ENCODE measurements at regions not wholly inside any gene's neighbourhood (a gene's known extent, or its start where the extent isn't known, plus 50 kb on each side); places are given as distances from the start of the nearest gene placed in this dataset.

DNA sequence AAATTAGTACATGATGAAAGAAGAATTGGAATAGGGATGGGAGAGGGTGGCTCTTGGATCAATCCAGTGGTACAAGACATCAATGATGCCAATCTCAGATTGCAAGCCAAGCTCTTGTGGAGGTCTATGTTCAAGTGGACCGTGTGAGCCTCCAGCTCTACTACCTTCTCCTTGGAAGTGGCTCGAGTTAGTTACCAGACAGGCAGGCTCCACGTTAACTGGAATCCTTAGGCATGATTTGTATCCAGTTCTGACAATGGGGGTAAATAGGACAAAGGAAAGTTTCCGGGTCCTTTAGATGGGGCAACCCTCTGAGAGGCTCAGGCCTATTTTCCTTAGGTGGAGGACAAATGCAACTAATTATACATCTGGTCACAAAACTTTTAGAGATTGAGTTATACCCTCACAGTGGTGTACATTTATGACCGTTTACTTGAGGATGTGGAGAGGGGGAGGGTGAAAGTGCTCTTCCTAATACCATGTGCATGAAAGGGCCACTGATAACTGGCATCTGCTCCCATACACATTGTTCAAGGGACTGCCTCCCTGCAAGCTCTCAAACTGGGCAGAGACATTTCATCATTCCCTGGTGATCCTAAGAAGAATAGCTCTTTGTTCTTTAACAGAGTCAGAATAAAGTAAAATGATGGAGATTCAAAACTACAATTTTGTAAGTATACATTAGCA is 180.2 kb downstream of the SOCS6 start:
- TF ChIP-seq, protein P1, sequence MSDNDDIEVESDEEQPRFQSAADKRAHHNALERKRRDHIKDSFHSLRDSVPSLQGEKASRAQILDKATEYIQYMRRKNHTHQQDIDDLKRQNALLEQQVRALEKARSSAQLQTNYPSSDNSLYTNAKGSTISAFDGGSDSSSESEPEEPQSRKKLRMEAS (IDR thresholded peaks at IDR 0.05) = no peak
- no peak for TF ChIP-seq CEBPB (IDR thresholded peaks at IDR 0.05)
- TF ChIP-seq RAD21 (IDR thresholded peaks at IDR 0.05; ENCODE audit: low read depth) = no peak
- TF ChIP-seq YY1 (IDR thresholded peaks at IDR 0.05; ENCODE audit: low read depth) = no peak
- TF ChIP-seq CREB1 (IDR thresholded peaks at IDR 0.05; ENCODE audit: low read depth) = no peak
- TF ChIP-seq TEAD4 (IDR thresholded peaks at IDR 0.05) = no peak
- no peak for TF ChIP-seq TAF1 (IDR thresholded peaks at IDR 0.05; ENCODE audit: low read depth)
- TF ChIP-seq, protein P2, sequence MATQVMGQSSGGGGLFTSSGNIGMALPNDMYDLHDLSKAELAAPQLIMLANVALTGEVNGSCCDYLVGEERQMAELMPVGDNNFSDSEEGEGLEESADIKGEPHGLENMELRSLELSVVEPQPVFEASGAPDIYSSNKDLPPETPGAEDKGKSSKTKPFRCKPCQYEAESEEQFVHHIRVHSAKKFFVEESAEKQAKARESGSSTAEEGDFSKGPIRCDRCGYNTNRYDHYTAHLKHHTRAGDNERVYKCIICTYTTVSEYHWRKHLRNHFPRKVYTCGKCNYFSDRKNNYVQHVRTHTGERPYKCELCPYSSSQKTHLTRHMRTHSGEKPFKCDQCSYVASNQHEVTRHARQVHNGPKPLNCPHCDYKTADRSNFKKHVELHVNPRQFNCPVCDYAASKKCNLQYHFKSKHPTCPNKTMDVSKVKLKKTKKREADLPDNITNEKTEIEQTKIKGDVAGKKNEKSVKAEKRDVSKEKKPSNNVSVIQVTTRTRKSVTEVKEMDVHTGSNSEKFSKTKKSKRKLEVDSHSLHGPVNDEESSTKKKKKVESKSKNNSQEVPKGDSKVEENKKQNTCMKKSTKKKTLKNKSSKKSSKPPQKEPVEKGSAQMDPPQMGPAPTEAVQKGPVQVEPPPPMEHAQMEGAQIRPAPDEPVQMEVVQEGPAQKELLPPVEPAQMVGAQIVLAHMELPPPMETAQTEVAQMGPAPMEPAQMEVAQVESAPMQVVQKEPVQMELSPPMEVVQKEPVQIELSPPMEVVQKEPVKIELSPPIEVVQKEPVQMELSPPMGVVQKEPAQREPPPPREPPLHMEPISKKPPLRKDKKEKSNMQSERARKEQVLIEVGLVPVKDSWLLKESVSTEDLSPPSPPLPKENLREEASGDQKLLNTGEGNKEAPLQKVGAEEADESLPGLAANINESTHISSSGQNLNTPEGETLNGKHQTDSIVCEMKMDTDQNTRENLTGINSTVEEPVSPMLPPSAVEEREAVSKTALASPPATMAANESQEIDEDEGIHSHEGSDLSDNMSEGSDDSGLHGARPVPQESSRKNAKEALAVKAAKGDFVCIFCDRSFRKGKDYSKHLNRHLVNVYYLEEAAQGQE (IDR thresholded peaks at IDR 0.05; ENCODE audit: low read depth) = no peak
- TF ChIP-seq EP300 (IDR thresholded peaks at IDR 0.05; ENCODE audit: borderline replicate concordance) = no peak

Data from Ishikawa (cell line).